T-helper 17 cell (primary cell): ENCODE measurements at regions not wholly inside any gene's neighbourhood (a gene's known extent, or its start where the extent isn't known, plus 50 kb on each side); places are given as distances from the start of the nearest gene placed in this dataset.

Experiments
- ATAC-seq: fragments of 150-1000 bp; cut with Tn5 transposase; 2 replicates; pipeline ENCODE4 v1.10.0; 2021; ENCODE audit warnings: mild to moderate bottlenecking, moderate library complexity
- DNase-seq, 3 donors: peaks; one replicate each; pipeline versions ENCODE4 v3.0.0 to v3.0.0-alpha.2; 2020 to 2021
- H3K9me3 ChIP-seq: one replicate; pipeline ENCODE4 v1.7.0; 2013; ENCODE audit warnings: low read length, mild to moderate bottlenecking; ENCODE audit not compliant: control insufficient read depth, poor library complexity, severe bottlenecking
- H3K27ac Mint-ChIP-seq: one replicate; pipeline ENCODE4 v1.8.0; 2022; ENCODE audit warnings: mild to moderate bottlenecking, moderate library complexity, mixed read lengths
- H3K27me3 Mint-ChIP-seq: one replicate; pipeline ENCODE4 v1.8.0; 2022; ENCODE audit warnings: mixed read lengths
- H3K36me3 Mint-ChIP-seq: one replicate; pipeline ENCODE4 v1.8.0; 2022; ENCODE audit warnings: low read depth, mixed read lengths
- H3K4me1 Mint-ChIP-seq: one replicate; pipeline ENCODE4 v1.8.0; 2022; ENCODE audit warnings: mild to moderate bottlenecking, mixed read lengths
- H3K4me3 Mint-ChIP-seq: one replicate; pipeline ENCODE4 v1.8.0; 2022; ENCODE audit warnings: mild to moderate bottlenecking, moderate library complexity, mixed read lengths

DNA sequence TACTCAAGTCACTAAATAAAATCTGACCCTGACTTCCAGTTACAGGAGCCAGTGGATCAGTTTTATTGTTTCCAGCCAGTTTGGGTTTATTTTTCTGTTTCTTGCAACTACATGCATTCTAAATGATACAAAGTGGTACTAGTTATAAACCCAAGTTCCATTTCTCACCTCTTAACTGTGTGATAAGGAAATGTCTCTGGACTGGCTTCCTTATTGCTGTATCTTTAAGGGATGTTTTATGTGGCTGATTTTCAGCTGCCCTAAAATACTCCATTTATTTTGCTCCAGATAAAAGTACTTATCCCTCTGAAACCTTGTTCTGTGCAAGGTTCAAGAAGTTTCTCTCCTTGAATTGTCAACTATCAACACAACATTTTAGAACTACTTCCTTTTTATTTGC is 107.9 kb upstream of the DLX2 start:
- no peaks in the 10 kb centered on the region for H3K27me3 Mint-ChIP-seq
- ATAC-seq (no peak), DNase-seq (no peak)
- peaks cover 19% of the 10 kb centered on the region for H3K4me1 Mint-ChIP-seq
- no peak overlapping the region for H3K4me3 Mint-ChIP-seq
- no peaks in the 10 kb centered on the region for H3K9me3 ChIP-seq
- H3K27ac Mint-ChIP-seq = no peak overlapping the region
- no peaks in the 10 kb centered on the region for H3K36me3 Mint-ChIP-seq

DNA sequence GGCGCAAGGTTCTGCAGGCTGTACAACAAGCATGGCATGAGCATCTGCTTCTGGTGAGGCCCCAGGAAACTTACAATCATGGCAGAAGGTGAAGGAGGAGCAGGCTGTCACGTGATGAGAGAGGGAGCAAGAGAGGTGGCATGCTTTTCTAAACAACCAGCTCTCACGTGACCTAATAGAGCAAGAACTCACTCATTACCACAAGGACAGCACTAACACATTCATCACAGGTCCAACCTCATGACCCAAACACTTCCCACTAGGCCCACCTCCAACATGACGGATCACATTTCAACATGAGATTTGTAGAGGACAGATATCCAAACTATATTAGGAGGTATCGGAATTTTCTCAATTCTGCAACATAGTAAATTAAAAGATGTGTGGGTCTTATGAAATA is 108.8 kb upstream of the DLX2 start:
- Mint-ChIP-seq H3K4me3 (no peak overlapping the region), H3K4me1 (peaks cover 19% of the 10 kb centered on the region), H3K27ac (no peak overlapping the region), H3K27me3 (no peaks in the 10 kb centered on the region), H3K36me3 (no peaks in the 10 kb centered on the region)
- ATAC-seq = no peak
- H3K9me3 ChIP-seq = no peaks in the 10 kb centered on the region
- no peak for DNase-seq

DNA sequence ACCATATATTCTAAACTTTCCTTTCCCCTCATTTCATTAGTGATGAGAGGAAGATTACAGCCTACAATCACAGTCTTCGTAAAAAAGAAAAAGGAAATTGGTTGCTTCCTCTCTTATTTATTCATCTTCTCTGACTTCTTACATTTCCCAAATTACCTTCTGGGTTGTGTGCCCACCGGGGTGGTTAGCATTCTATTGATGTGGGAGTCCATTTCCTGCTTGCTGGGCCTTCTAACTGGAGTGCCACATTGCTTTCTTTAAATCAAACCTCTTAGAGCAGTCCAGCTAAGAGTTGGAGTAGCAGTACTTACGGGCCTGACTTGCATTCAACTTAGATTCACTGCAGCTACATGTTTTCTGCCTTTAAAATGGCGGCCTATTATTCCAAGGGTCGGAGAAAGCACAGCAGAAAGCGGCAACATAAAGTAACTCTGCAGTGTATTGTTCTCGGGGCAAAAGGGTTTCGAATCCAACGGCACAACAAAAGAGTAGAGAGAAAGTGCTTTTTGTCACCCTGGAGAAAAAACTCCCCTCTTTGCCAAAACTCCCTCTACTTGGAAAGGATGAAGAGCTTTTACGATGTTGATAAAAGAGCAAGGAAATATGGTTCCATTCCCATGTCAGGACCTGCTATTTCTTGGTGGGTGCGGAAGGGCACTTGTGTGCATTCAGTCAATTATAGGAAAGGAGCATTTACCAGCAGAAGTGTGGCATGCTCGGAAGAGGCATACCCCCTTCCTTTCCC is 110.6 kb upstream of the DLX2 start:
- ATAC-seq = no peak
- H3K27ac Mint-ChIP-seq = no peak overlapping the region

DNA sequence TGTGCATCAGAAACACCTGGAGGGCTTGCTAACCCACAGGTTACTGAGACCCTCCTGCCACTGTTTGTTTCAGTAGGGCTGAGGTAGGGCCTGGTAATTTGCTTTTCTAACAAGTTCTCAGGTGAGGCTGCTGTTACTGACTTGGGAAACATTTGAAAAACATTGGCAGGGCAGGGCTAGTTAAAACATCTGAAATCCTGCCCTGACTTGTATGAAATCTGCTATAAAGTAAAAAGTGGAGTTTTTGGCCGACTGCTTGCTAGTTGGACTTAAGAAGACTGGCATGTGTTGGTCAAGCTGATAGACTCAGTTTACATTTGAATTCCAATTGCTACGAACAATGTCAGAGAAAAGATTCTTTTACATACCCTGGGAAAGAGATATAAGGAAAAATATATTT is 111.6 kb upstream of the DLX2 start:
- H3K27me3 Mint-ChIP-seq = no peaks in the 10 kb centered on the region
- peaks cover 2% of the 10 kb centered on the region for H3K36me3 Mint-ChIP-seq

More for the DNA sequence above, 110.6 kb upstream of the DLX2 start:
- DNase-seq = no peak
- Mint-ChIP-seq H3K4me1 (peaks cover 21% of the 10 kb centered on the region), H3K4me3 (no peak overlapping the region), H3K36me3 (no peaks in the 10 kb centered on the region), H3K27me3 (no peaks in the 10 kb centered on the region)
- H3K9me3 ChIP-seq = no peaks in the 10 kb centered on the region

DNA sequence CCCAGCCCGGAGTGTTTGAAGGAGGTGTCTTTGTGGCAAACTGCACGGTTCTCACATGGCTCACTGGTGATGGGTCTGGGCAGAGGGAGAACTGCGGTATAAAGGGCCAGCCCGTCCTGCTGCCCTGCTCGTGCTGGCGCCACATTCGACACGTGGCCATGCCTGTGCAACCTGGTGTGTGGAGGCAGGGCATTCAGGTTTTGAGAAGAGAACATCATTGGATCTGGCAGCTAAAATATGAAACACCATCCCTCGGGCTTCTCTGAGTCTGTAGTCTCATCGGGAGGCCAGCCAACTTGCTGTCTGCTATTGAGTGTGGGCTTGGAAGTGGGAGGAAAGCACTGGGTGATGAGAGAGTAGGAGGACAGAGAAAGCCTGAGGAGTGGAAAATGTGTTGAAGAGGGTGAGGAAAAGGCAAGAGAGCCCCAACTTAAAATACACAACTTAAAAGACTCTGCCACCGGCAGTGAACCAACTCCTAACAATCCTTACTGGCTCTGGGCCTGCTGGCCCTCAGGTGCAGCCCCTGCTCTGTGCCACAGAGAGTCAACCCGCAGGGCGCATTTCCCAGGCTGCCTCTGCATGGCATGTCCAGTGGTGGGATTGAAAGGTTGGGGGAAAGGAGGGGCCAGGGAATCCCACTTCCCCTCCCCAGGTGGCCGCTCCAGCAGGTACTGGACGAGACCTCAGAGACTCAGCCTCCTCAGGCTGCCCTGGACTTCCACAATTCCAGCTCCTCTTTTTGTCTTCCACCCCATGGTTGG is 112.7 kb upstream of the DLX2 start:
- H3K27ac Mint-ChIP-seq = peak overlapping the region; percentile 57

More for the DNA sequence above, 111.6 kb upstream of the DLX2 start:
- DNase-seq = no peak
- no peak for ATAC-seq
- H3K9me3 ChIP-seq = no peaks in the 10 kb centered on the region
- H3K4me1 Mint-ChIP-seq = peaks cover 16% of the 10 kb centered on the region
- H3K27ac Mint-ChIP-seq = no peak overlapping the region
- H3K4me3 Mint-ChIP-seq = no peak overlapping the region

DNA sequence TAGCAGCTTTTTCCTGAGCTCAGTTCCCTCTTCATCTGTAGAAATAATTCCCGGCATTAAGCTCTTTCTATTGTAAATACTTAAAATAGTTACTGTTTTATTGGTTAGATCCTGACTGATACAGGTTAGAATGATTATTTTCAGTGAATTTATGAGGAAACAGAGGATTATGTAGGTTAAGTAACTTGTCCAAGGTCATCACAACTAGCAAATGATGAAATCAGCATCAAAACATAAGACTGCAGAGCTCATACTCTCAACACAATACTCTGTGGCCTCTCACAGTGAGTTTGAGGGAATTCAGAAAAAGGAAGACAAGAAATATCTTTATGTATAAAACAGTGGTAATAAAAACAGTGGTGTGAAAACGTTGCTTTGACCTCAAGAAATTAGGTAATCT is 113.2 kb upstream of the DLX2 start:
- H3K9me3 ChIP-seq = no peaks in the 10 kb centered on the region
- peaks cover 10% of the 10 kb centered on the region for H3K4me1 Mint-ChIP-seq
- no peak overlapping the region for H3K4me3 Mint-ChIP-seq
- ATAC-seq (no peak), DNase-seq (no peak)
- H3K27me3 Mint-ChIP-seq = no peaks in the 10 kb centered on the region
- H3K36me3 Mint-ChIP-seq = peaks cover 3% of the 10 kb centered on the region
- H3K27ac Mint-ChIP-seq = no peak overlapping the region

More for the DNA sequence above, 112.7 kb upstream of the DLX2 start:
- DNase-seq = no peak
- no peaks in the 10 kb centered on the region for H3K27me3 Mint-ChIP-seq
- H3K36me3 Mint-ChIP-seq = peaks cover 3% of the 10 kb centered on the region
- no peak for ATAC-seq
- no peaks in the 10 kb centered on the region for H3K9me3 ChIP-seq
- H3K4me1 Mint-ChIP-seq = peaks cover 12% of the 10 kb centered on the region
- no peak overlapping the region for H3K4me3 Mint-ChIP-seq

DNA sequence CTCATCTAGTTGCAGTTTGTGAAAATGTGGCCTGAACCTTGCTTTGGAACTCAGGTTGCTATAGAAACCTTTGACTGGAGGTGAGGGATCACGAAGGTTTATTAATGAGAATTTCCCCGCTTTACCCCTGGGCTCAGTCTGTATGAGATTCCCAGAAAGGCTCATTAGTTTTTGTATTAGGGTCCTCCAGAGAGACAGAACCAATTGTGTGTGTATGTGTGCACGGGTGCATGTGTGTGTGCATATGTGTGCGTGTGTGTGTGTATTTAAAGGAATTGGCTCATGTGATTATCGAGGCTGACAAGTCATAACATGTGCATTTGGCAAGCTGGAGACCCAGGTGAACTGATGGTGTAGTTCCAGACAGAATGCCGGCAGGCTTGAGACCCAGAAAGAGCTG is 113.8 kb upstream of the DLX2 start:
- Mint-ChIP-seq H3K27me3 (no peaks in the 10 kb centered on the region), H3K27ac (no peak overlapping the region), H3K4me3 (no peak overlapping the region), H3K36me3 (peaks cover 3% of the 10 kb centered on the region), H3K4me1 (peaks cover 10% of the 10 kb centered on the region)
- H3K9me3 ChIP-seq = no peaks in the 10 kb centered on the region
- no peak for ATAC-seq
- DNase-seq = no peak

DNA sequence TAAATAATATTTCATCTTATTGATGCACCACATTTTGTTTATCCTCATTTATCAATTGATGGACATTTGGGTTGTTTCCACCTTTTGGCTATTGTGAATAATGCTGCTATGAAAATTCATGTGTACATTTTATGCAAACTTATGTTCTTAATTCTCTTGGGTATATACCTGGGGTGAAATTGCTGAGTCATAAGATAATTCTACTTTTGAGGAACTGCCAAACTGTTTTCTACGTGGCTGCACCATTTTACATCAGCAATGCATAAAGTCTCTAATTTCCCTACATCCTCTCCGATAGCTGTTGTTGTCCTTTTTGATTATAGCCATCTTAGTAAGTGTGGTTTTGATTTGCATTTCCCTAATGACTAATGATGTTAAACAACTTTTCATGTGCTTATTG is 116.5 kb upstream of the DLX2 start:
- ATAC-seq = no peak
- Mint-ChIP-seq H3K36me3 (peaks cover 3% of the 10 kb centered on the region), H3K4me3 (no peak overlapping the region), H3K27me3 (no peaks in the 10 kb centered on the region), H3K27ac (no peak overlapping the region), H3K4me1 (peaks cover 18% of the 10 kb centered on the region)
- H3K9me3 ChIP-seq = no peaks in the 10 kb centered on the region
- DNase-seq = no peak

DNA sequence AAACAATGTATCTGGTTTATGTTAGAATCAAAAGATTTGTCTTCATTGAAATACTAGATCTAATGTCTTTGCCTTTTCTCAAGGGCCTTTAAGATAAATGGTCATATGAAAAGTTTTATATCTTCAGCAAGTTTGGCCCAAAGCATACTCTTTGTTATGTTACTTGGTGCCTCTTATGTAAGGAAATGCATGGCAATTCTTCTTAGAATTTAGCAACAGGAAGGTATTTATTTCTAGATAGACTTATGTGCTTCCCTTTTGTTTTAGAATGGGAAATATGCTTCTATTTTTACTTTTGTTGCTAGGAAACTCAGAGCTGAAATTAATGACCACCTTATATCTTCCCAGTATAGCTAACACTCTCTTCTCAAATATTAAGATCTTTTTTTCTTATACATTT is 117.4 kb upstream of the DLX2 start:
- no peak for DNase-seq
- H3K27me3 Mint-ChIP-seq = no peaks in the 10 kb centered on the region
- H3K4me3 Mint-ChIP-seq = no peak overlapping the region
- no peaks in the 10 kb centered on the region for H3K9me3 ChIP-seq
- no peak for ATAC-seq
- H3K36me3 Mint-ChIP-seq = peaks cover 3% of the 10 kb centered on the region
- peaks cover 23% of the 10 kb centered on the region for H3K4me1 Mint-ChIP-seq
- no peak overlapping the region for H3K27ac Mint-ChIP-seq

DNA sequence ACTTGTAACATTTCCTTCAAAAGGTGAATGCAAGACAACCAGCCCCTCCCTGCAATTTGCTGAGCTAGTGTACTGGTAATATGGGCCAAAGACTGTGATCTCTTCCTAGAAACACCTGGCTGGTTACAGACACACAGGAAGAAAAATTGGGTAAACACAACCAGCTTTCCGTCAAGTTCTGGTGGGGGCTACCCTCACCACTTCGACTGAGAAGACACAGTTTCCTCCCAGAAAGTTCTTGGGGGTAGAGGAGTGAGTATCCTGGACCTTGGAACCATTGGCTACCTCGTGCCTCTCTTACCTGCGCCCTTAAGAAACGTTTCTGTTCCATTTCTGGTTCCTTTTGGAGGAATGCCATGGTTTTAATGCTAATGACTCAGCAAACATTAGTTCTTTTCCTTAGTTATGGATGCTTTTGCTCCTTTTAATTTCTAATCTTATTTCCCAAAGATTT is 120.9 kb upstream of the DLX2 start:
- Mint-ChIP-seq H3K4me3 (peak overlapping the region; percentile 12), H3K4me1 (peaks cover 41% of the 10 kb centered on the region), H3K27me3 (no peaks in the 10 kb centered on the region), H3K27ac (peak overlapping the region; percentile 2), H3K36me3 (peaks cover 3% of the 10 kb centered on the region)
- ATAC-seq (peak; percentile 55), DNase-seq (no peak)
- no peaks in the 10 kb centered on the region for H3K9me3 ChIP-seq

DNA sequence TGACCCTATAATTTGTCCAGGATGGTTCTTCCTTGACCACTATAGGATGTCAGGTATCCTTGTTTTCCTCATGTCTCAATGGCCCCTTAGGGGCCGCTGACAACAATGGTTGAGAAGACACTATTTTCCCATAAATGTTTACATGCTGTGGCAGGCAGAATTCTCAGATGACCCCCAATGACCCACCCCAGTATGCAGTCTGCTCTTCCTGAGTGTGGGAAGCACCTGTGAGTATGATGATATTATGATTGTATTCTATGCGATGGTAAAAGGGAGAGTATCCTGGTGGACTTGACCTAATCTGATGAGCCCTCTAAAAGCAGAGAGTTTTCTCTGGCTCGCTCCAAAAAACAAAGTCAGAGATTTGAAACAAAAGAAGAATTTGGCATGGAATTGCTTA is 123.1 kb upstream of the DLX2 start:
- Mint-ChIP-seq H3K27me3 (no peaks in the 10 kb centered on the region), H3K4me1 (peaks cover 54% of the 10 kb centered on the region), H3K36me3 (no peaks in the 10 kb centered on the region), H3K27ac (no peak overlapping the region), H3K4me3 (no peak overlapping the region)
- H3K9me3 ChIP-seq = no peaks in the 10 kb centered on the region
- ATAC-seq = no peak
- no peak for DNase-seq

DNA sequence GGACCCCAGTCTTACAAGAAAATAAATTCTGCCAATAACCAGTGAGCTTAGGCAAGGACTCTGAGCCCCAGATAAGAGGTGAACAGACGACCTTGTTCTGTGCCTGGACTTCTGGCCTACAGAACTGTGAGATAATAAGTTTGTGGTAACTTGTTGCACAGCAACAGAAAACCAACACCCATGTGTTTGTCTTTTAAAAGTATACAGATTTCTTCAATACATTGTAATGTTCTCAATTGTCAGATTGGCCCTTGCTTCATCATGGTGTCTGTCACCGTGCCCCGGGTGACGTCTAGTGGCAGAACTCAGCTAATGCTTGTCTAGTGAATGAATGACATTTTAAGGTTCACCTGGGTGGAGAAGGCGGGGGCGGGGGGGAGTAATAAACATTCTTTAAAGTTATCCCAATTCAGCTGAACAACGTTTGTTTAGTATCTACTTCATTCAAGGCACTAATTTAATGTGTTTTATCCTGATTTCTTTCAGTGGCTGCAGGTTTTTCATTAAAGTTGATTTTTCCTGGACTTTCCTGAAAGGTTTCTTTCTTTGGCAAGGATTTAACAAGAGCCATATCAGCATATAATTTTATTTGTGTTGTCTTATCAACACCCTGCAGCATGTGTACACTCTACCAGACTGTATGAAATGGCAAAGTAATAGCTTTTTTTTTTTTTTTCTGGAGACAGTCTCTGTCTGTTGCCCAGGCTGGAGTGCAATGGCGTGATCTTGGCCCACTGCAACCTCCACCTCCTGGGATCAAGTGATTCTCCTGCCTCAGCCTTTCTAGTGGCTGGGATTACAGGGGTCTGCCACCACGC is 123.8 kb upstream of the DLX2 start:
- H3K4me1 Mint-ChIP-seq = peaks cover 55% of the 10 kb centered on the region
- ATAC-seq = peak; percentile 86

DNA sequence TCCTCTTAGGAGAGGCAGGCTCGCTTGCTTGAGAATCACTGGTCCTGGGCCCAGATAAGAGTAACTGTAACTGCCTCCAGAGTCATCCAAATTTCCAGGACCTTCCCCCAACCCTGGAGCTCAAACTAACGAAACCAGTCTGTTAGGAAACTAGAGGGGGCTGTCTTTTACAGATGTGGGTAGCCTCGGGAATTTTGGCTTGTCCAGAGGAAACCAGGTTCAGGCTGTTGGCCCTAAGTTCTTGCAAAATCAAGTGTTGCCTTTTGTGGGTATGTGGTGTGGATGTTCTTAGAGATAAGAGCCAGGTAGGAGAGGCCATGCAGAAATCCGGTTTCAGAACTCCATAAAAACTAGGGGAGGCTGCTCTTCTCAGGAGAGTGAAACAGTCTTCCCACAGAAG is 125.0 kb upstream of the DLX2 start:
- DNase-seq (no peak), ATAC-seq (no peak)
- Mint-ChIP-seq H3K36me3 (no peaks in the 10 kb centered on the region), H3K27ac (no peak overlapping the region), H3K4me3 (no peak overlapping the region), H3K27me3 (no peaks in the 10 kb centered on the region), H3K4me1 (peaks cover 57% of the 10 kb centered on the region)
- H3K9me3 ChIP-seq = no peaks in the 10 kb centered on the region

More for the DNA sequence above, 123.8 kb upstream of the DLX2 start:
- Mint-ChIP-seq H3K4me3 (no peak overlapping the region), H3K27me3 (no peaks in the 10 kb centered on the region), H3K36me3 (no peaks in the 10 kb centered on the region), H3K27ac (no peak overlapping the region)
- H3K9me3 ChIP-seq = no peaks in the 10 kb centered on the region
- DNase-seq = peak in 1 of 3 donors; percentile 31
